NCI-H748 treated with DMSO at 0.1 percent for 48 hours (cell line): ENCODE measurements at regions not wholly inside any gene's neighbourhood (a gene's known extent, or its start where the extent isn't known, plus 50 kb on each side); places are given as distances from the start of the nearest gene placed in this dataset.

Source experiments
- DNase-seq: peaks from one replicate; lab custom pipeline; 2025; lab: John Stamatoyannopoulos, UW

GRCh38 chr6:18763086-18763485 lies 375.9 kb downstream of the RNF144B start:
- no peak for DNase-seq

- no peak for DNase-seq
These were observed 397.6 kb downstream of the RNF144B start for GRCh38 chr6:18784794-18785193.

DNA sequence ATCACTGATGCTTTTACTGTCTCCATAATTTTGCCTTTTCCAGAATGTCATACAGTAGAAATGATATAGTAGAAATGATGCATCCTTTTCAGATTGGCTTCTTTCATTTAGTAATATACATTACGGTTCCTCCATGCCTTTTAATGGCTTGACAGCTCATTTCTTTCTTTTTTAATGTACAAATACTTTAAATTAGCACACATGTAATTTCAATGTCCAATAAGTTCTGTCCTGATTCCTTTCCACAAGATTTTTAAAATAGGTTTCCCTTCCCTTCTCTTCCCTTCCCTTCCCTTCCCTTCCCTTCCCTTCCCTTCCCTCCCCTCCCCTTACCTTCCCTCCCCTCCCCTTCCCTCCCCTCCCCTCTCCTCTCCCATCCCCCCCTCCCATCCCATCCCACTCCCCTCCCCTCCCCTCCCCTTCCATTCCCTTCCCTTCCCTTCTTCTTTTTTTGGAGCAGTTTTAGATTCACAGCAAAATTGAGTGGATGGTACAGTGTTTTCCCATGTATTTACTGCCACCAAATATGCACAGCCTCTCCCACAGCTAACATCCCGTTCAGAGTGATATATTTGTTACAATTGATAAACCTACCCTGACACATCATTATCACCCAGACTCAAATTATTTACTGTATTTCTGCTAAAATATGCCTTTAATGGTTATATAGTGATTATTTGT lies 398.8 kb downstream of the RNF144B start:
- DNase-seq = no peak

DNA sequence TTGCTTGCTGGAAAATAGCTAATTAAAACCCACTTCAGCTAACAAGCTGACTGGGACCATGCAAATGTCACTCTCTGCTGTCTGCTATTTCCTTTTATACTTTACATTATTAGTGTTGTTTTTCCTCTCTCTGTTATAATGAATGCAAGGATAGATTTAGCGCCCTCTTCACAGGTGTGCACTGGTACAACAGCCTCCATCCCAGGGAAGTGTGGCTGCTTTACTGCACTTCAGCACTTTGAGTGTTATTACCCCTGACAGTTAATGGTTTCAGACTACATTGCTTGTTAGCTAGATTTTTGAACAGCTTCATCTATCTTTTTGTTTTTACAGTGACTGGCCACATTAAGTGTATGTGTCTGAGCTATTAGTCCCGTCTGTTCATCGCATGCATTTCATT lies 405.7 kb downstream of the RNF144B start:
- peak; percentile 61 for DNase-seq

DNA sequence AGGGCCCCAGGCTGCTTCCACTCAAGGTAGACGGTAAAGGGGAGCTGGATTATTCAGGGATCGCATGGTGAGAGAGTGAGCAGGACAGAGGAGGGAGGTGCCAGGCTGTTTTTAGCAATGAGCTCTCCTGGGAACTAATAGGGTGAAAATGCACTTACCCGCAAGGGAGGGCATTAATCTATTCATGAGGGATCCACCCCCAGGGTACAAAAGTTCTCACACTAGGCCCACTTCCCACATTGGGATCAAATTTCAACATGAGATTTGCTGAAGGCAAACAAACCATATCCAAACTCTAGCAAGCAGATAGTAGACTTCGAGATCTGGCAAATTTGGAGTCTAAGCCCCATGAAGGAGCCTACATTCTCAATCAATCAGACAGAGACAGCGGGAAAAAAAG lies 408.6 kb downstream of the RNF144B start:
- DNase-seq = peak; percentile 22

DNA sequence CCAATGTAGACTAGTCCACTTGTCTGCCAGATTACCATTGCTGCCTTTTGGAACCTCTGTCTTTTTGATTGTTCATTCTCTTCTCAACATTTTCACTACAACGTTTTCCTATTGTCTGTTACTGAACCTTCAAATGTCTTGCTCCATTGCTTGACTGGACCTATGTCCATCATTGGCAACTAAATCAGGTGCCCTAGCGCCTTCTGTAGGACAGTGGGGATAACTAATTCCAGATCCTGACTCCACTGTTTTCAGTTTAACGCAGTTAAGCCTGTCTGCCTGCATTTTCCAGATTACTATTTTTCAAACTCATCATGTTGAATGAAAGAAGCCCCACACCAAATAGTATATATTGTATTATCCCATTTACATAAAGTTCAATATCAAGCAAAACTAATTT lies 433.6 kb downstream of the RNF144B start:
- DNase-seq = no peak

- DNase-seq = no peak
These were observed 436.7 kb downstream of the RNF144B start for GRCh38 chr6:18823782-18824386.

- DNase-seq = no peak
These were observed 442.2 kb downstream of the RNF144B start for GRCh38 chr6:18829272-18829870.

DNA sequence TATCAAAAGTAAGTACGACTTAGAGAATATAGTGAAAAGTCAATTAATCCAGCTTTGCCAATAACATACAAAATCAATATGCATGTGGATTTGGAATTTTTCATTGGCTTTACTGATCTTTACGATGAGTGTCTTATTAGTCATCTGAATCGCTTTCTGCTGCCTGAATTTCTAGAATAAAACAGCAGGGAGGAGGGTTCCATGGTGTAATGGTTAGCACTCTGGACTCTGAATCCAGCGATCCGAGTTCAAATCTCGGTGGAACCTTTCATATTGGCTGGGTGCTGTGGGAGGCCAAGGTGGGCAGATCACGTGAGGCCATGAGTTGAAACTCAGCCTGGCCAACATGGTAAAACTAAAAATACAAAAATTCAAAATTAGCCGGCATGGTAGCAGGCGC lies 448.8 kb downstream of the RNF144B start:
- no peak for DNase-seq

GRCh38 chr6:18837013-18837412 lies 449.9 kb downstream of the RNF144B start:
- DNase-seq = no peak

DNA sequence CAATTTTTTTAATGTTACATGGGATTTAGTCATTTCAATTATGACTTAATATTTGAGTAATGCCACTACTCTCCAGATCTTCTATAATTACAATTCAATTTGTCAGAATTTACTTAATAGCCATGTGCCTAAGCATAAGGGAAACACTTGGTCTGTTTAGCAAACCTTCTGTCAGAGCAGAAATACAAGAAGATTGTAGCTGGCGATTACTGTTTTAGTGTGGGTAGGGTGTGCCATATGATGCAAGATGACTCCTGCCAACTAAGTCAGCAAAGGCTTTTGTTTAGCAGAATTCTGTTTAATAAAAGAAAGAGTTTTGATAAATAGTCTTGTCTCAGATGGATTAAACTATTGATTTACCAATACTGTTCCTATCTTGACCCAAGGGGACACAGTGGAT lies 455.4 kb downstream of the RNF144B start:
- DNase-seq = no peak

GRCh38 chr6:18845896-18846295 lies 458.7 kb downstream of the RNF144B start:
- peak; percentile 30 for DNase-seq

DNA sequence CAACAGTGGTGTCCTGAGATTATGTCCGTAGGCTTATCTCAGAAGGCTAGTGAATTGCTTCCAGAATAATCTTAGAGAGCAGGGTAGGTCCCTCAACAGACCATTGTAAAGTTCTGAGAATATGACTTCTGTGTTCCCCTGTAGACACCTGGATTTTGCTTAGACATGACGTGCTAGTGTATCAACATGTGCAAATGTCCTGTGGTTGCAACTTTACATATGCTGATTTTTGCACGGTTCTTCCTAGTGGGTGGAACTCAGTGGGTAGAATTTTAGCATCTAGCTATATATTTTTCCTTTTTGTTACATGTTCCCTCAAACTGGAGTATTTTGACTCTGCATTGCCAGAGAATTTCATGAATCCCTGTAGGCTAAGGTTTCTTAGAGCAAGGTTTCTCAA lies 459.2 kb downstream of the RNF144B start:
- DNase-seq = no peak

- DNase-seq = peak; percentile 99
These were observed 474.1 kb downstream of the RNF144B start for GRCh38 chr6:18861204-18861603.

GRCh38 chr6:18883268-18883667 lies 496.1 kb downstream of the RNF144B start:
- no peak for DNase-seq

DNA sequence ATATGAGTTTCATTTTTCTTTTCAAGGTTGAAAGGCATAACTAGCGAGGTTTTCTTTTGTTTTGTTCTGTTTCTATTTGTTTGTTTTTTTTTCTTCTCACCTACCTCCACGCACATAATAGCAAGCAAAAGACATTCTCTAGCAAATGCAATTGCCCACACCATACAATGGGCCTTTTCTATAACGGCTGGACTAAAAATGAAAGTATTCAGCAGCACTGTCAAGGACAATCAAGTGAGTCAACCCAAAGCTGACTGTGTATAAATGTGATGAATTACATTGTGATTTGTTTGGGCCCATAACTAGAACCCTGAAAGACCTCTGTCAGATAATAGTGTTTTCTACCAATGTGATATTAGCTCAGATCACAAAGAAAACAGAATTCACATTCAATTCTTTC lies 496.7 kb downstream of the RNF144B start:
- DNase-seq = no peak

DNA sequence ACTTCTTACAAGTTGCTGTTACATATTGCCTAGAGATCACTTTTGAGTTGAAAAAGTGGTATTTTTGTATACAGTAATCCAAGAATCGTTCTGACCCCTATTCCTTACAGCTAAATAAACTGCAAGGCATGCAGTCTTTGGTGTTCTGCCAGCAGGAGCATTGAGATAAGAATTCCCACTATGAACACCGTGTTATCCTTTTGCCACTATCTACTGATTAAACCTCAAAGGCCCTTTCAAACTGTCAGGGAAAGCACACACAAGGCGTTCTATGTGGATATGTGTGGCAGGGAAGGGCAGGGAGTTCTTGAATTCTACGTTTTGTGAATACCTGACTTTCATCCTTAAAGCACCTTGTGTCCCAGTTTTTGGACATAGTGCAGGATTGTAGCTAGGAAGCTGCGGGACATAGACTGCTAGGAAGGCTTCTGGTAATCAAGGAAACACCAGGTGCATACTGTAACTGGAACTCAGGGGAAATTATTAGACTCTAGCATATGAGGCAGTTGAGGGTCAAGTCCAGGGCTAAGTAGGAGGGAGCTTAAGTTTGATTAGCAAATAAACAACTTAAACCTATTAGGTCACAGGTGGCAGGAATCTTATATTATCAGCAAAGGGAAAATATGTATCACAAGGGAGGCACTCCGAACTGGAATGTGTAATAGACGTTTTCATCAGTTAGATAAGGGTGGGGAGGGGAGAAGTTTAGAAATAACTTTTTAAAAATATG lies 506.6 kb downstream of the RNF144B start:
- DNase-seq = no peak

DNA sequence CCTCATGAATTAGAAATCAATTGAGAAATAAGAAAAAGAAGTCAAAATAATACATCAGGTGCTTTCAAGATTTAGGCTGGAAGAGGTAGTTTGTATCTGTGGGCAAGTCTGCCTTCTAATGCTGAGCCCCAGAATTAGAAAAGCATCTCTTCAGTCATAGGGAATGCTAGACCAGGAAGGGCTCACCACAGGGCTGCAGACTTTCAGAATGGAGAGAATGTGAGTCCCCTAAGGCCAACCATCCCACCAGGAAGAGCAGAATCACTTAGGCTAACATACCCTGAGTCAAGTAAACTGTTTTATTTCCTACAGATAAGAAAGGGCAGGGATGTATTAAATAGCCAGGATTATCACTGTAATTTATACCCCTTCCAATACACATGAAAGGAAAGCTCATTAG lies 510.2 kb downstream of the RNF144B start:
- DNase-seq = no peak

DNA sequence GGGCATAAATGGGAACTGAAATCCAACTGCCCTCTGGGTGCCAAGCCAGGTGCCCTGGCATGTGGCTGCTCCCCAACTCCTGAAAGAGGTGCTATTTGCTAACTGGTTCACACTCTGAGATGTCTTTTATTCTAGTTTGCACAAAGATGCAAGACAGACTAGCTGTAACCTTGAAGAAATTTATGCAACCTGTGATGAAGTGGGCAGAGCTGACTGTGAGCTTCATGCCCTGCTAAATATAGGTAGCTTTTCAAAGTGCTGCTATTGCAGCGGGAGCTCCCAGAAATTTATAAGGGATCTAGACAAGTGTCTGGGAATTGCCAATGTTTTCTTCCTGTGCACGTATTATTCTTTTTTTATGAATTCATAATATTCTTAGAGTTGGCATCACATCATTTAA lies 517.5 kb downstream of the RNF144B start:
- DNase-seq = no peak

- no peak for DNase-seq
These were observed 533.6 kb downstream of the RNF144B start for GRCh38 chr6:18920701-18921100.

GRCh38 chr6:18931086-18931485 lies 543.9 kb downstream of the RNF144B start:
- no peak for DNase-seq

- DNase-seq = no peak
These were observed 571.0 kb downstream of the RNF144B start for GRCh38 chr6:18958146-18958545.

- DNase-seq = no peak
These were observed 574.4 kb downstream of the RNF144B start for GRCh38 chr6:18961566-18961965.
